ENCODE measurements at regions not wholly inside any gene's neighbourhood (a gene's known extent, or its start where the extent isn't known, plus 50 kb on each side); places are given as distances from the start of the nearest gene placed in this dataset.

- no peaks in the 10 kb centered on the region for H3K27me3 Mint-ChIP-seq (ENCODE audit: unreplicated experiment)
Observed at GRCh38 chr13:111867657-111868056, 199.3 kb upstream of the SOX1 start.

GRCh38 chr13:111868716-111869115, 198.2 kb upstream of the SOX1 start:
- H3K4me1 Mint-ChIP-seq (ENCODE audit: unreplicated experiment) = no peaks in the 10 kb centered on the region
- no peaks in the 10 kb centered on the region for H3K27me3 Mint-ChIP-seq (ENCODE audit: unreplicated experiment)
- H3K9me3 Mint-ChIP-seq (ENCODE audit: unreplicated experiment) = peaks cover 13% of the 10 kb centered on the region
- no peak for TF ChIP-seq CTCF (IDR thresholded peaks at IDR 0.05)
- no peak overlapping the region for H3K4me3 Mint-ChIP-seq (ENCODE audit: unreplicated experiment)
- H3K36me3 Mint-ChIP-seq (ENCODE audit: unreplicated experiment) = no peaks in the 10 kb centered on the region
- no peak for DNase-seq (ENCODE audit: extremely low spot score, unreplicated experiment)
- H3K27ac Mint-ChIP-seq (ENCODE audit: unreplicated experiment) = no peak overlapping the region

More at GRCh38 chr13:111867657-111868056, 199.3 kb upstream of the SOX1 start:
- Mint-ChIP-seq H3K27ac (ENCODE audit: unreplicated experiment) (no peak overlapping the region), H3K4me3 (ENCODE audit: unreplicated experiment) (no peak overlapping the region), H3K4me1 (ENCODE audit: unreplicated experiment) (no peaks in the 10 kb centered on the region), H3K9me3 (ENCODE audit: unreplicated experiment) (peaks cover 10% of the 10 kb centered on the region), H3K36me3 (ENCODE audit: unreplicated experiment) (no peaks in the 10 kb centered on the region)
- no peak for DNase-seq (ENCODE audit: extremely low spot score, unreplicated experiment)
- TF ChIP-seq CTCF (IDR thresholded peaks at IDR 0.05) = no peak

GRCh38 chr13:111872475-111873150, 194.3 kb upstream of the SOX1 start:
- Mint-ChIP-seq H3K9me3 (ENCODE audit: unreplicated experiment) (peaks cover 27% of the 10 kb centered on the region), H3K36me3 (ENCODE audit: unreplicated experiment) (no peaks in the 10 kb centered on the region), H3K4me3 (ENCODE audit: unreplicated experiment) (no peak overlapping the region), H3K27ac (ENCODE audit: unreplicated experiment) (no peak overlapping the region), H3K4me1 (ENCODE audit: unreplicated experiment) (no peaks in the 10 kb centered on the region), H3K27me3 (ENCODE audit: unreplicated experiment) (no peaks in the 10 kb centered on the region)
- no peak for TF ChIP-seq CTCF (IDR thresholded peaks at IDR 0.05)
- peak; percentile 62 for DNase-seq (ENCODE audit: extremely low spot score, unreplicated experiment)

GRCh38 chr13:111873676-111874178, 193.2 kb upstream of the SOX1 start:
- H3K4me1 Mint-ChIP-seq (ENCODE audit: unreplicated experiment) = no peaks in the 10 kb centered on the region
- no peaks in the 10 kb centered on the region for H3K36me3 Mint-ChIP-seq (ENCODE audit: unreplicated experiment)
- DNase-seq (ENCODE audit: extremely low spot score, unreplicated experiment) = no peak
- peaks cover 23% of the 10 kb centered on the region for H3K9me3 Mint-ChIP-seq (ENCODE audit: unreplicated experiment)
- no peak overlapping the region for H3K4me3 Mint-ChIP-seq (ENCODE audit: unreplicated experiment)
- H3K27me3 Mint-ChIP-seq (ENCODE audit: unreplicated experiment) = no peaks in the 10 kb centered on the region
- no peak overlapping the region for H3K27ac Mint-ChIP-seq (ENCODE audit: unreplicated experiment)
- no peak for TF ChIP-seq CTCF (IDR thresholded peaks at IDR 0.05)

GRCh38 chr13:111874981-111875380, 192.0 kb upstream of the SOX1 start:
- no peak for TF ChIP-seq CTCF (IDR thresholded peaks at IDR 0.05)
- Mint-ChIP-seq H3K27ac (ENCODE audit: unreplicated experiment) (no peak overlapping the region), H3K36me3 (ENCODE audit: unreplicated experiment) (no peaks in the 10 kb centered on the region), H3K4me3 (ENCODE audit: unreplicated experiment) (no peak overlapping the region), H3K4me1 (ENCODE audit: unreplicated experiment) (no peaks in the 10 kb centered on the region), H3K9me3 (ENCODE audit: unreplicated experiment) (peaks cover 23% of the 10 kb centered on the region), H3K27me3 (ENCODE audit: unreplicated experiment) (no peaks in the 10 kb centered on the region)
- DNase-seq (ENCODE audit: extremely low spot score, unreplicated experiment) = peak; percentile 77

Measured in osteocyte (in vitro differentiated cells).